ENCODE measurements at regions not wholly inside any gene's neighbourhood (a gene's known extent, or its start where the extent isn't known, plus 50 kb on each side); places are given as distances from the start of the nearest gene placed in this dataset.
"Not testable (repeated sequence)": the region's sequence is repeated elsewhere in the genome, so short reads cannot be mapped to it uniquely, and the experiment has no call there.

- H3K9me3 ChIP-seq (ENCODE audit: severe bottlenecking) = no peaks in the 10 kb centered on the region
- ATAC-seq (ENCODE audit: low read depth) (no peak), DNase-seq (ENCODE audit: low spot score) (no peak)
- no peaks in the 10 kb centered on the region for H3K4me1 ChIP-seq (ENCODE audit: insufficient read depth, poor library complexity, severe bottlenecking)
- H3K36me3 ChIP-seq (ENCODE audit: low read depth) = no peaks in the 10 kb centered on the region
- TF ChIP-seq, protein P1, sequence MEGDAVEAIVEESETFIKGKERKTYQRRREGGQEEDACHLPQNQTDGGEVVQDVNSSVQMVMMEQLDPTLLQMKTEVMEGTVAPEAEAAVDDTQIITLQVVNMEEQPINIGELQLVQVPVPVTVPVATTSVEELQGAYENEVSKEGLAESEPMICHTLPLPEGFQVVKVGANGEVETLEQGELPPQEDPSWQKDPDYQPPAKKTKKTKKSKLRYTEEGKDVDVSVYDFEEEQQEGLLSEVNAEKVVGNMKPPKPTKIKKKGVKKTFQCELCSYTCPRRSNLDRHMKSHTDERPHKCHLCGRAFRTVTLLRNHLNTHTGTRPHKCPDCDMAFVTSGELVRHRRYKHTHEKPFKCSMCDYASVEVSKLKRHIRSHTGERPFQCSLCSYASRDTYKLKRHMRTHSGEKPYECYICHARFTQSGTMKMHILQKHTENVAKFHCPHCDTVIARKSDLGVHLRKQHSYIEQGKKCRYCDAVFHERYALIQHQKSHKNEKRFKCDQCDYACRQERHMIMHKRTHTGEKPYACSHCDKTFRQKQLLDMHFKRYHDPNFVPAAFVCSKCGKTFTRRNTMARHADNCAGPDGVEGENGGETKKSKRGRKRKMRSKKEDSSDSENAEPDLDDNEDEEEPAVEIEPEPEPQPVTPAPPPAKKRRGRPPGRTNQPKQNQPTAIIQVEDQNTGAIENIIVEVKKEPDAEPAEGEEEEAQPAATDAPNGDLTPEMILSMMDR (IDR thresholded peaks at IDR 0.05; ENCODE audit: poor library complexity, severe bottlenecking) = no peak
- H3K27ac ChIP-seq (ENCODE audit: poor library complexity, severe bottlenecking) = no peak overlapping the region
- no peak overlapping the region for H3K4me3 ChIP-seq (ENCODE audit: severe bottlenecking)
- no peaks in the 10 kb centered on the region for H3K27me3 ChIP-seq (ENCODE audit: insufficient read depth, poor library complexity, severe bottlenecking)
Observed at GRCh38 chr1:229132706-229133105, 138.2 kb upstream of the RAB4A start.

GRCh38 chr1:229133151-229133550 lies 137.8 kb upstream of the RAB4A start:
- TF ChIP-seq, protein P1 (IDR thresholded peaks at IDR 0.05; ENCODE audit: poor library complexity, severe bottlenecking) = no peak
- no peaks in the 10 kb centered on the region for H3K9me3 ChIP-seq (ENCODE audit: severe bottlenecking)
- ATAC-seq (ENCODE audit: low read depth) (no peak), DNase-seq (ENCODE audit: low spot score) (no peak)
- H3K4me3 ChIP-seq (ENCODE audit: severe bottlenecking) = no peak overlapping the region
- no peaks in the 10 kb centered on the region for H3K27me3 ChIP-seq (ENCODE audit: insufficient read depth, poor library complexity, severe bottlenecking)
- H3K4me1 ChIP-seq (ENCODE audit: insufficient read depth, poor library complexity, severe bottlenecking) = no peaks in the 10 kb centered on the region
- no peaks in the 10 kb centered on the region for H3K36me3 ChIP-seq (ENCODE audit: low read depth)
- H3K27ac ChIP-seq (ENCODE audit: poor library complexity, severe bottlenecking) = no peak overlapping the region

GRCh38 chr1:229133811-229134210 lies 137.1 kb upstream of the RAB4A start:
- TF ChIP-seq, protein P1 (IDR thresholded peaks at IDR 0.05; ENCODE audit: poor library complexity, severe bottlenecking) = no peak
- no peaks in the 10 kb centered on the region for H3K9me3 ChIP-seq (ENCODE audit: severe bottlenecking)
- DNase-seq (ENCODE audit: low spot score) (no peak), ATAC-seq (ENCODE audit: low read depth) (no peak)
- H3K4me1 ChIP-seq (ENCODE audit: insufficient read depth, poor library complexity, severe bottlenecking) = no peaks in the 10 kb centered on the region
- no peaks in the 10 kb centered on the region for H3K27me3 ChIP-seq (ENCODE audit: insufficient read depth, poor library complexity, severe bottlenecking)
- H3K36me3 ChIP-seq (ENCODE audit: low read depth) = no peaks in the 10 kb centered on the region
- H3K27ac ChIP-seq (ENCODE audit: poor library complexity, severe bottlenecking) = no peak overlapping the region
- H3K4me3 ChIP-seq (ENCODE audit: severe bottlenecking) = no peak overlapping the region

DNA sequence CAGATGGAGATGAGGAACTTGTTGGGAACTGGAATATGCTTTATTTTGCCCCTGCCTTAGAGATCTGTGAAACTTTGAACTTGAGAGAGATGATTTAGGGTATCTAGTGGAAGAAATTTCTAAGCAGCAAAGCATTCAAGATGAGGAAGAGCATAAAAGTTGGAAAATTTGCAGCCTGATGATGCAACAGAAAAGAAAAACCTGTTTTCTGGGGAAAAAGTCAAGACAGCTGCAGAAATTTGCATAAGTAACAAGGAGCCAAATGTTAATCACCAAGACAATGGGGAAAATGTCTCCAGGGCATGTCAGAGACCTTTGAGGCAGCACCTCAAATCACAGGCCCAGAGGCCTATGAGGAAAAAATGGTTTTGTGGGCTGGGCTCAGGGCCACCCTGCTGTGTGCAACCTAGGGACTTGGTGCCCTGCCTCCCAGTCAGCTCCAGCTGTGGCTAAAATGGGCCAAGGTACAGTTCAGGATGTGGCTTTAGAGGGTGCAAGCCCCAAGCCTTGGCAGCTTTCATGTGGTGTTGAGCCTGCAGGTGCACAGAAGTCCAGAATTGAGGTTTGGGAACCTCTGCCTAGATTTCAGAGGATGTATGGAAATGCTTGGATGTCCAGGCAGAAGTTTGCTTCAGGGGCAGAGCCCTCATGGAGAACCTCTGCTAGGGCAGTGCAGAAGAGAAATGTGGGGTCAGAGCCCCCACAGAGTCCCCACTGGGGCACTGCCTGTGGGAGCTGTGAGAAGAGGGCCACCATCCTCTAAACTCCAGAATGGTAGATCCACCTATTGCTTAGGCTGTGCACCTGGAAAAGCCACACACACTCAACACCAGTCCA lies 136.3 kb upstream of the RAB4A start:
- H3K9me3 ChIP-seq (ENCODE audit: severe bottlenecking); ATAC-seq (ENCODE audit: low read depth); H3K4me3 ChIP-seq (ENCODE audit: severe bottlenecking); H3K27me3 ChIP-seq (ENCODE audit: insufficient read depth, poor library complexity, severe bottlenecking); H3K27ac ChIP-seq (ENCODE audit: poor library complexity, severe bottlenecking); DNase-seq (ENCODE audit: low spot score); H3K36me3 ChIP-seq (ENCODE audit: low read depth); H3K4me1 ChIP-seq (ENCODE audit: insufficient read depth, poor library complexity, severe bottlenecking): not testable (repeated sequence)

- H3K27me3 ChIP-seq (ENCODE audit: insufficient read depth, poor library complexity, severe bottlenecking) = no peaks in the 10 kb centered on the region
- H3K36me3 ChIP-seq (ENCODE audit: low read depth) = no peaks in the 10 kb centered on the region
- H3K4me3 ChIP-seq (ENCODE audit: severe bottlenecking) = no peak overlapping the region
- no peak overlapping the region for H3K27ac ChIP-seq (ENCODE audit: poor library complexity, severe bottlenecking)
- TF ChIP-seq, protein P1 (IDR thresholded peaks at IDR 0.05; ENCODE audit: poor library complexity, severe bottlenecking) = no peak
- H3K4me1 ChIP-seq (ENCODE audit: insufficient read depth, poor library complexity, severe bottlenecking) = no peaks in the 10 kb centered on the region
- ATAC-seq (ENCODE audit: low read depth) (no peak), DNase-seq (ENCODE audit: low spot score) (no peak)
- H3K9me3 ChIP-seq (ENCODE audit: severe bottlenecking) = no peaks in the 10 kb centered on the region
Observed at GRCh38 chr1:229135773-229136172, 135.1 kb upstream of the RAB4A start.

Data from RWPE2 (cell line).